H1 (cell line): ENCODE measurements at regions not wholly inside any gene's neighbourhood (a gene's known extent, or its start where the extent isn't known, plus 50 kb on each side); places are given as distances from the start of the nearest gene placed in this dataset.

ENCODE experiments used
- CTCF ChIA-PET: fragments of 300-600 bp; sonication (Branson Sonifier 250); formaldehyde crosslinking; loops from one replicate; lab custom pipeline; 2021; ENCODE audit not compliant: partially characterized antibody; lab: Charles Lee
- POLR2A ChIA-PET: fragments of 300-600 bp; sonication (Branson Sonifier 250); formaldehyde crosslinking; loops from one replicate; lab custom pipeline; 2021; ENCODE audit warnings: inconsistent platforms; ENCODE audit not compliant: partially characterized antibody; lab: Charles Lee
- DNase-seq, 2 experiments: peaks; one replicate each; pipeline versions ENCODE4 v3.0.0 to v3.0.0-alpha.2; 2010 to 2022; ENCODE audit warnings: low spot score in 2 of 2, low read depth in 1 of 2, mixed read lengths in 1 of 2
- FAIRE-seq: peaks from 2 replicates; lab custom pipeline; 2011; peaks lifted over from hg19 to GRCh38; lab: Jason Lieb, UNC
- H2AFZ ChIP-seq: 2 replicates; pipeline ENCODE4 v1.8.1; 2012; ENCODE audit warnings: low read length, inconsistent platforms
- H2AK5ac ChIP-seq: 2 replicates; pipeline ENCODE4 v1.6.1; 2013; ENCODE audit warnings: low read depth, low read length
- H2BK120ac ChIP-seq: replicated peaks from 2 replicates; pipeline ENCODE3; 2013; ENCODE audit warnings: low read depth, low read length, inconsistent platforms
- H2BK12ac ChIP-seq: 2 replicates; pipeline ENCODE4 v1.6.1; 2013; ENCODE audit warnings: low read depth, low read length
- H2BK15ac ChIP-seq: 2 replicates; pipeline ENCODE4 v1.6.1; 2013; ENCODE audit warnings: low read length
- H2BK20ac ChIP-seq: 2 replicates; pipeline ENCODE4 v1.6.1; 2013; ENCODE audit warnings: low read length
- H2BK5ac ChIP-seq: 2 replicates; pipeline ENCODE4 v1.6.1; 2013; ENCODE audit warnings: low read depth, low read length
- H3K14ac ChIP-seq: 2 replicates; pipeline ENCODE4 v1.6.1; 2013; ENCODE audit warnings: inconsistent platforms; ENCODE audit not compliant: insufficient read length
- H3K18ac ChIP-seq: 2 replicates; pipeline ENCODE4 v1.6.1; 2013; ENCODE audit warnings: low read length; ENCODE audit errors: extremely low read depth
- H3K23ac ChIP-seq: 2 replicates; pipeline ENCODE4 v1.6.1; 2013; ENCODE audit warnings: inconsistent platforms; ENCODE audit not compliant: insufficient read length
- H3K23me2 ChIP-seq: 2 replicates; pipeline ENCODE4 v1.6.1; 2013; ENCODE audit warnings: low read depth, low read length
- H3K27ac ChIP-seq: 2 replicates; pipeline ENCODE4 v1.6.1; 2011; ENCODE audit warnings: low read depth, low read length, inconsistent platforms
- H3K27me3 ChIP-seq, 4 experiments: replicated peaks in 1 of 4; 1 replicate in 1 of 4; 2 replicates in 3 of 4; pipeline versions ENCODE4 v1.6.1 to v1.8.1; 2011 to 2013; ENCODE audit warnings: low read length in 3 of 4, mild to moderate bottlenecking in 3 of 4, inconsistent platforms in 2 of 4, mixed read lengths in 2 of 4, moderate library complexity in 1 of 4; ENCODE audit not compliant: control insufficient read depth in 3 of 4, insufficient read depth in 3 of 4; ENCODE audit errors: extremely low read depth in 1 of 4
- H3K36me3 ChIP-seq, 4 experiments: 2 replicates each; pipeline versions ENCODE4 v1.6.1 to v1.8.1; 2011 to 2013; ENCODE audit warnings: mild to moderate bottlenecking in 4 of 4, low read length in 3 of 4, moderate library complexity in 2 of 4, control low read depth in 1 of 4, inconsistent platforms in 1 of 4; ENCODE audit not compliant: insufficient read depth in 4 of 4, control insufficient read depth in 2 of 4
- H3K4ac ChIP-seq: replicated peaks from 2 replicates; pipeline ENCODE3; 2013; ENCODE audit warnings: low read length, low read depth, mixed read lengths, inconsistent platforms; ENCODE audit not compliant: insufficient read length
- H3K4me1 ChIP-seq, 4 experiments: replicated peaks in 1 of 4; 1 replicate in 1 of 4; 2 replicates in 3 of 4; pipeline versions ENCODE4 v1.6.1 to v1.8.1; 2011 to 2013; ENCODE audit warnings: low read length in 3 of 4, inconsistent platforms in 2 of 4, mixed read lengths in 1 of 4; ENCODE audit not compliant: insufficient read depth in 4 of 4, control insufficient read depth in 3 of 4
- H3K4me2 ChIP-seq, 2 experiments: 2 replicates each; pipeline versions ENCODE4 v1.6.1 to v1.8.1; 2011 to 2013; ENCODE audit warnings: low read depth in 2 of 2, low read length in 2 of 2, control low read depth in 1 of 2, inconsistent platforms in 1 of 2, mild to moderate bottlenecking in 1 of 2; ENCODE audit not compliant: insufficient read depth in 1 of 2
- H3K4me3 ChIP-seq, 4 experiments: fragments of 200-600, 300-600 bp in 1 of 4; sonication (generic), shearing (Covaris generic), sonication (Bioruptor Twin) in 1 of 4; 2 replicates each; pipeline versions ENCODE4 v1.5.1 to v1.8.1; 2011 to 2016; ENCODE audit warnings: low read length in 4 of 4, low read depth in 3 of 4, control low read depth in 2 of 4, inconsistent platforms in 2 of 4, mild to moderate bottlenecking in 2 of 4, mixed read lengths in 1 of 4, moderate library complexity in 1 of 4; ENCODE audit not compliant: insufficient read depth in 2 of 4; ENCODE audit errors: extremely low read depth in 1 of 4
- H3K56ac ChIP-seq: replicated peaks from 2 replicates; pipeline ENCODE3; 2013; ENCODE audit warnings: low read depth, mild to moderate bottlenecking, mixed read lengths, low read length, inconsistent platforms; ENCODE audit not compliant: insufficient read length
- H3K79me1 ChIP-seq: 2 replicates; pipeline ENCODE4 v1.6.1; 2013; ENCODE audit warnings: low read depth, low read length, control low read depth
- H3K79me2 ChIP-seq, 2 experiments: 2 replicates each; pipeline versions ENCODE4 v1.6.1 to v1.8.1; 2012 to 2013; ENCODE audit warnings: low read length in 2 of 2, mild to moderate bottlenecking in 2 of 2, inconsistent platforms in 1 of 2; ENCODE audit not compliant: insufficient read depth in 2 of 2, control insufficient read depth in 1 of 2
- H3K9ac ChIP-seq, 4 experiments: replicated peaks in 1 of 4; 1 replicate in 1 of 4; 2 replicates in 3 of 4; pipeline versions ENCODE4 v1.6.1 to v1.8.1; 2011 to 2013; ENCODE audit warnings: low read depth in 3 of 4, low read length in 3 of 4, control low read depth in 2 of 4, mild to moderate bottlenecking in 2 of 4, moderate library complexity in 2 of 4, inconsistent platforms in 1 of 4; ENCODE audit errors: extremely low read depth in 1 of 4
- H3K9me3 ChIP-seq, 2 experiments: 2 replicates each; pipeline versions ENCODE4 v1.6.1 to v1.8.1; 2012 to 2013; ENCODE audit warnings: mild to moderate bottlenecking in 2 of 2, moderate library complexity in 2 of 2, control low read depth in 1 of 2, inconsistent platforms in 1 of 2, low read depth in 1 of 2, low read length in 1 of 2, mixed read lengths in 1 of 2; ENCODE audit not compliant: insufficient read depth in 2 of 2
- H4K20me1 ChIP-seq, 2 experiments: replicated peaks in 1 of 2; 2 replicates each; pipeline versions ENCODE3 to v1.8.1; 2011 to 2013; ENCODE audit warnings: inconsistent platforms in 2 of 2, low read length in 2 of 2, mild to moderate bottlenecking in 1 of 2; ENCODE audit not compliant: insufficient read depth in 2 of 2, control insufficient read depth in 1 of 2
- H4K5ac ChIP-seq: 2 replicates; pipeline ENCODE4 v1.6.1; 2013; ENCODE audit warnings: low read length, low read depth, mixed read lengths, inconsistent platforms; ENCODE audit not compliant: insufficient read length
- H4K8ac ChIP-seq: 2 replicates; pipeline ENCODE4 v1.8.0; 2013; ENCODE audit warnings: mild to moderate bottlenecking, moderate library complexity, low read length, inconsistent platforms; ENCODE audit not compliant: insufficient read depth; ENCODE audit errors: extremely low read depth
- H4K91ac ChIP-seq: replicated peaks from 2 replicates; pipeline ENCODE3; 2013; ENCODE audit warnings: low read length, mixed read lengths, inconsistent platforms; ENCODE audit not compliant: insufficient read length
- ASH2L ChIP-seq: fragments of 200-600, 300-600 bp; sonication (generic); IDR thresholded peaks from one replicate; pipeline ENCODE4 v1.7.1; 2017; ENCODE audit warnings: low read length
- CBX5 ChIP-seq: fragments of 300-800, 300-1000 bp; sonication (generic); IDR thresholded peaks from 2 replicates; pipeline ENCODE4 v1.7.1; 2016; ENCODE audit warnings: antibody characterized with exemption, low read length, low read depth
- CBX8 ChIP-seq: fragments of 300-800, 300-1000 bp; sonication (generic); IDR thresholded peaks from 2 replicates; pipeline ENCODE4 v1.7.1; 2016; ENCODE audit warnings: low read depth, low read length, borderline replicate concordance
- FOSL1 ChIP-seq: IDR thresholded peaks from 2 replicates; pipeline ENCODE4 v1.6.1; 2011; ENCODE audit warnings: mild to moderate bottlenecking, low read depth, low read length, moderate library complexity; ENCODE audit not compliant: insufficient read depth
- KDM1A ChIP-seq: fragments of 200-600, 300-600 bp; sonication (generic); IDR thresholded peaks from 2 replicates; pipeline ENCODE4 v1.7.1; 2016; ENCODE audit warnings: mild to moderate bottlenecking, low read length, borderline replicate concordance
- KDM4A ChIP-seq: IDR thresholded peaks from one replicate; pipeline ENCODE4 v1.7.1; 2012; ENCODE audit warnings: low read depth, mild to moderate bottlenecking, moderate library complexity, low read length, inconsistent platforms; ENCODE audit not compliant: severe bottlenecking
- KDM5A ChIP-seq: fragments of 200-600 bp; IDR thresholded peaks from 2 replicates; pipeline ENCODE4 v1.7.1; 2012; ENCODE audit warnings: mild to moderate bottlenecking, low read length, inconsistent platforms, mixed read lengths
- POLR2A ChIP-seq, 2 experiments: IDR thresholded peaks; 1 replicate in 1 of 2; 2 replicates in 1 of 2; pipeline ENCODE4 v1.6.1; 2011; ENCODE audit warnings: low read depth in 2 of 2, low read length in 2 of 2, mild to moderate bottlenecking in 2 of 2; ENCODE audit errors: control extremely low read depth in 1 of 2
- RFX5 ChIP-seq: IDR thresholded peaks from 2 replicates; pipeline ENCODE4 v1.6.1; 2011; ENCODE audit warnings: low read depth, low read length, improper control_type of control experiment, borderline replicate concordance
- SP4 ChIP-seq: IDR thresholded peaks from 2 replicates; pipeline ENCODE4 v1.6.1; 2012; ENCODE audit warnings: low read length, inconsistent platforms
- SRF ChIP-seq: IDR thresholded peaks from 2 replicates; pipeline ENCODE4 v1.6.1; 2011; ENCODE audit warnings: mild to moderate bottlenecking, low read depth, low read length, moderate library complexity
- TEAD4 ChIP-seq: IDR thresholded peaks from 2 replicates; pipeline ENCODE4 v1.6.1; 2012; ENCODE audit warnings: low read depth, low read length, inconsistent platforms, mixed read lengths
- YY1 ChIP-seq: IDR thresholded peaks from 2 replicates; pipeline ENCODE4 v1.6.1; 2011; ENCODE audit warnings: low read depth, mild to moderate bottlenecking, low read length
- WGBS, 2 experiments: shearing (Covaris generic) in 1 of 2; methylation state at CpG; one replicate each; pipeline versions ENCODE4 v1.1.6 to v1.1.7; 2013 to 2015; ENCODE audit warnings: low lambda C conversion rate in 2 of 2, mixed read lengths in 2 of 2, inconsistent platforms in 1 of 2, low coverage in 1 of 2, missing lambda C conversion rate in 1 of 2; ENCODE audit not compliant: insufficient replicate concordance in 2 of 2, insufficient coverage in 1 of 2, insufficient read length in 1 of 2; ENCODE audit errors: extremely low coverage in 1 of 2, missing lambda C conversion rate in 1 of 2; 5-methylcytosine and 5-hydroxymethylcytosine counted together
- TF ChIP-seq, protein P1 (sequence below): IDR thresholded peaks from 2 replicates; pipeline ENCODE4 v1.6.1; 2011; ENCODE audit warnings: low read length, improper control_type of control experiment

GRCh38 chr1:209302779-209303568 is 280.5 kb upstream of the CAMK1G start:
- Histone ChIP-seq H3K4me2 (no peak overlapping the region), H3K14ac (no peak overlapping the region), H2BK12ac (no peak overlapping the region), H4K20me1 (no peaks in the 10 kb centered on the region), H3K4ac (no peak overlapping the region), H3K18ac (no peak overlapping the region), H3K27me3 (no peaks in the 10 kb centered on the region), H3K23me2 (no peaks in the 10 kb centered on the region), H3K9me3 (no peaks in the 10 kb centered on the region), H2AK5ac (no peak overlapping the region), H3K27ac (no peak overlapping the region), H3K9ac (no peak overlapping the region), H3K79me2 (no peaks in the 10 kb centered on the region), H4K8ac (no peak overlapping the region), H4K5ac (no peak overlapping the region), H2BK15ac (no peak overlapping the region), H3K36me3 (no peaks in the 10 kb centered on the region), H2BK20ac (no peak overlapping the region), H2BK5ac (no peak overlapping the region), H3K23ac (no peak overlapping the region), H3K79me1 (no peaks in the 10 kb centered on the region), H2AFZ (0 out of 2 replicates have a peak overlapping the region, but pooled peaks have one; percentile 6), H3K4me3 (no peak overlapping the region), H3K56ac (no peak overlapping the region), H4K91ac (no peak overlapping the region), H3K4me1 (no peaks in the 10 kb centered on the region; a peak in 1 of 7 replicates), H2BK120ac (no peak overlapping the region)
- WGBS, 2 experiments = 84% methylated on average over 7 of the region's 7 CpGs; no CpG with 5 or more reads in 1 of the 2 experiments
- DNase-seq = no peak
- no peak for FAIRE-seq
- ChIA-PET CTCF (no interaction called here), POLR2A (no interaction called here)
- TF ChIP-seq ASH2L (no peak), KDM1A (no peak), TEAD4 (no peak), FOSL1 (no peak), RFX5 (no peak), KDM5A (no peak), KDM4A (no peak), SRF (no peak), CBX5 (no peak), YY1 (no peak), SP4 (no peak), POLR2A (IDR thresholded peaks at IDR 0.05; ENCODE audit: control extremely low read depth in 1 of 2, low read depth in 2 of 2, low read length in 2 of 2) (no peak), CBX8 (no peak)
- TF ChIP-seq, protein P1, sequence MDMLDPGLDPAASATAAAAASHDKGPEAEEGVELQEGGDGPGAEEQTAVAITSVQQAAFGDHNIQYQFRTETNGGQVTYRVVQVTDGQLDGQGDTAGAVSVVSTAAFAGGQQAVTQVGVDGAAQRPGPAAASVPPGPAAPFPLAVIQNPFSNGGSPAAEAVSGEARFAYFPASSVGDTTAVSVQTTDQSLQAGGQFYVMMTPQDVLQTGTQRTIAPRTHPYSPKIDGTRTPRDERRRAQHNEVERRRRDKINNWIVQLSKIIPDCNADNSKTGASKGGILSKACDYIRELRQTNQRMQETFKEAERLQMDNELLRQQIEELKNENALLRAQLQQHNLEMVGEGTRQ = no peak
